ENCODE measurements at regions not wholly inside any gene's neighbourhood (a gene's known extent, or its start where the extent isn't known, plus 50 kb on each side); places are given as distances from the start of the nearest gene placed in this dataset.

DNA sequence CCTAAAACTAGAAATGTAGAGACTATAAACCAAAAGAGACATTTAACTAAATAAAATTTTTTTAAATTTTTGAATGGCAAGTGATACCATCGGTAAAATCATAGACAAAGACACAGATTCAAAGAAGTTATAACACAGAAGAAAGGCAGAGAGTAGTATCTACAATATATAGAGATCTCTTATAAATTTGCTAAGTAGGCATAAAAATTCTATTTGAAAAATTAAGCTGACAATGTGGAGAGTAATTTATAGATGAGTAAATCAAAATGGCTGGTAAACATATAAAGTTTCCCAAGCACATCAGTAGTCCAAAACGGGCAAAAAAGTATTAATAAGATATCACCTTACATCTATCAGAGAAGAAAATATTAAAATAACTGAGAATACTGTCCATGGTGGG, 1061.0 kb downstream of the ADGRL2 start:
- no peak for TF ChIP-seq CTCF (conservative IDR thresholded peaks at IDR 0.05)
- no peak for TF ChIP-seq ZFX (IDR thresholded peaks at IDR 0.05)

Data from C4-2B (cell line).